Omental fat pad (tissue), 3 donors: ENCODE measurements at regions not wholly inside any gene's neighbourhood (a gene's known extent, or its start where the extent isn't known, plus 50 kb on each side); places are given as distances from the start of the nearest gene placed in this dataset.
"Not testable (repeated sequence)": the region's sequence is repeated elsewhere in the genome, so short reads cannot be mapped to it uniquely, and the experiment has no call there.

Experiments used
- ATAC-seq: fragments of 150-250 bp; one replicate; pipeline ENCODE4 v1.9.1; 2016; ENCODE audit warnings: mild to moderate bottlenecking, moderate library complexity; ENCODE audit not compliant: low FRiP score
- DNase-seq: peaks from one replicate; pipeline ENCODE4 v3.0.0-alpha.2; 2019; ENCODE audit warnings: low spot score
- CTCF ChIP-seq, 3 donors: fragments of 450-650 bp; IDR thresholded peaks; one replicate each; pipeline ENCODE4 v1.5.1; 2016 to 2017; ENCODE audit warnings: antibody characterized with exemption in 3 of 3, mild to moderate bottlenecking in 3 of 3, moderate library complexity in 2 of 3

GRCh38 chr12:125538401-125539199 is 473.4 kb downstream of the AACS start:
- no peak for DNase-seq
- no peak for ATAC-seq
- no peak for TF ChIP-seq CTCF (IDR thresholded peaks at IDR 0.05)

- DNase-seq (no peak), ATAC-seq (no peak)
- TF ChIP-seq CTCF (IDR thresholded peaks at IDR 0.05) = no peak
Observed at GRCh38 chr12:125540580-125541204, 475.5 kb downstream of the AACS start.

DNA sequence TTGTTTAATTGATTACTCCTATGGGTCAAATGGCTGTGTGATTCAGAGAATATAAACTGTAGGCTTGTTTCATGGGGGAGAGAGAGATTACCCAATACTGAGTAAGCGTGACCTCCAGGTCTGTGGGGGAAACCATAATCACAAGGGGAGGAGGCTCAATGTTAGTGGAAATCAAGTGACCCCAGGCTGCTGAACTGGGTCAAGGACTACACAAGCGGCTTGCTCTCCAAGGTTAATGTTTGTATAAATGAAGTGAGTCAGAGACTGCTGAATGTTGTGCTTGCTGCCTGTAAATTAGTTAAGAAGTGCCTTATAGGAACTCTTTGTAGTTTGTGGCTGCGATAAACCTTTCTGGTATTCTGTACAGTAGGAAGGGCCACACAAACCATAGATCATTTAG is 479.7 kb downstream of the AACS start:
- TF ChIP-seq CTCF (IDR thresholded peaks at IDR 0.05) = no peak
- DNase-seq = no peak
- ATAC-seq = no peak

DNA sequence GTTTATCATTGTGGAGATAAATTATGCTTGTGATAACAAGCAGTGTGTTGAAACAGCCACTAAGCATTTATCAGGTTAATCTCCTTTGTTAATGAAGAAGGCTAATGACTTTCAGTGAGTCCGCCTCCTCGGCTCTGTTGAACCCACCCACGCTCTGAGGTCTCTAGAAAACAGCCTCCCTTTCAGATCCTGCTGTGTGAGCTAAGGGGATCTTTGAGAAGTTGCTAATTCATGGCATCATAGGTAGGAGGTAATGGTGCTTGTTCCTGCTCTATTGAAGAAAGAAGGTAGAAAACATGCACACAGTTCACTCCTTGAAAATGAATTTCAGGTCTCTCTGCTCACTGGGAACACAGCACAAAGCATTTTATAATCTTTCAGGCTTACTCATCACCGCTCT is 483.9 kb downstream of the AACS start:
- no peak for DNase-seq
- TF ChIP-seq CTCF (IDR thresholded peaks at IDR 0.05) = no peak
- no peak for ATAC-seq

DNA sequence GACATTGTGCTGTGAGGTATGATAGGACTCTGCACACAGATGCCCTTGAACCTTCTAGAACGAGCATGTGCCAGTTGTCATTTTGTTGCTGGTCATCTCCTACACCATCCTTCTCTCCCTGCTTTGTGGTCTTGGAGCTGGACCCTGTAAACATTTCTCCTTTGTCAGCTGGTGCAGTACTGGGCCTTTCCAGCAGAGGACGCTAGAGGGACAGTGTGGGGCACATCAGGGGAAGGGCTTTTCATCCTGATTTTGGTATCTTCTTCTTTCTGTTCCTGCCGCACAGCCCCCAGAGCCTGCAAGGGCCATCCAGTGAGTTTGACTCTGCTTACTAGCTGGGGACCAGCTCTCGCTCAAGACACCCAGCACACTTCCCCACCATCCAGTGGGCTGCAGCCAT is 484.6 kb downstream of the AACS start:
- ATAC-seq (no peak), DNase-seq (no peak)
- TF ChIP-seq CTCF (IDR thresholded peaks at IDR 0.05) = no peak

GRCh38 chr12:125552295-125552694 is 487.1 kb downstream of the AACS start:
- no peak for ATAC-seq
- no peak for DNase-seq
- no peak for TF ChIP-seq CTCF (IDR thresholded peaks at IDR 0.05)

GRCh38 chr12:125561008-125561407 is 495.8 kb downstream of the AACS start:
- DNase-seq, ATAC-seq: not testable (repeated sequence)
